ENCODE measurements at regions not wholly inside any gene's neighbourhood (a gene's known extent, or its start where the extent isn't known, plus 50 kb on each side); places are given as distances from the start of the nearest gene placed in this dataset.

DNA sequence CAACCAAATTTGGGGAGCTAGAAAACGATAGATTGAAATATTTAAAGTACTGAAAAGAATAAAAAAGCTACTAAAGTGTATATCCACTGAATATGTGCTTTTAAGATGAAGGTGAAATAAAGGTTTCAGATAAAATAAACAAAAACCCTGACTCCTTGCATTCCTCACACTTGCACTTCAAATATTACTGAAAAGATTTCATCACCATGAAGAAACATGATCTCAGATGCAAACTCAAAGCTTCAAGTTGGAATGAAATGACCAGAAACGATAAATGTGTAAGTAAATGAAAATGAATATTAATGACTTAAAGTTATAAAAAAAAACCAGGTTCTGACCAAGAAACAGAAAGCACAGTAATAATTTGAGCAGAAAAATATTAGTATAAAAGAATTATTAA, 1246.0 kb upstream of the ACVR2A start:
- TF ChIP-seq EP300 (IDR thresholded peaks at IDR 0.05) (no peak), POLR2A (IDR thresholded peaks at IDR 0.05) (no peak), POLR2AphosphoS5 (IDR thresholded peaks at IDR 0.05) (no peak)
- TF ChIP-seq, protein P1, sequence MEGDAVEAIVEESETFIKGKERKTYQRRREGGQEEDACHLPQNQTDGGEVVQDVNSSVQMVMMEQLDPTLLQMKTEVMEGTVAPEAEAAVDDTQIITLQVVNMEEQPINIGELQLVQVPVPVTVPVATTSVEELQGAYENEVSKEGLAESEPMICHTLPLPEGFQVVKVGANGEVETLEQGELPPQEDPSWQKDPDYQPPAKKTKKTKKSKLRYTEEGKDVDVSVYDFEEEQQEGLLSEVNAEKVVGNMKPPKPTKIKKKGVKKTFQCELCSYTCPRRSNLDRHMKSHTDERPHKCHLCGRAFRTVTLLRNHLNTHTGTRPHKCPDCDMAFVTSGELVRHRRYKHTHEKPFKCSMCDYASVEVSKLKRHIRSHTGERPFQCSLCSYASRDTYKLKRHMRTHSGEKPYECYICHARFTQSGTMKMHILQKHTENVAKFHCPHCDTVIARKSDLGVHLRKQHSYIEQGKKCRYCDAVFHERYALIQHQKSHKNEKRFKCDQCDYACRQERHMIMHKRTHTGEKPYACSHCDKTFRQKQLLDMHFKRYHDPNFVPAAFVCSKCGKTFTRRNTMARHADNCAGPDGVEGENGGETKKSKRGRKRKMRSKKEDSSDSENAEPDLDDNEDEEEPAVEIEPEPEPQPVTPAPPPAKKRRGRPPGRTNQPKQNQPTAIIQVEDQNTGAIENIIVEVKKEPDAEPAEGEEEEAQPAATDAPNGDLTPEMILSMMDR (IDR thresholded peaks at IDR 0.05), result no peak

Data from suprapubic skin (tissue), 4 donors.